DOHH2 (cell line): ENCODE measurements at regions not wholly inside any gene's neighbourhood (a gene's known extent, or its start where the extent isn't known, plus 50 kb on each side); places are given as distances from the start of the nearest gene placed in this dataset.

Source experiments
- H3F3A ChIP-seq: fragments of 200-600 bp; sonication (generic), shearing (Covaris generic); 2 replicates; pipeline ENCODE4 v1.6.0; 2016; ENCODE audit warnings: antibody characterized with exemption, mild to moderate bottlenecking; ENCODE audit not compliant: control insufficient read depth, insufficient read depth
- H3K27ac ChIP-seq: fragments of 200-600 bp; sonication (generic); 2 replicates; pipeline ENCODE4 v1.5.1; 2014; ENCODE audit warnings: low read depth, mild to moderate bottlenecking, low read length, moderate library complexity
- H3K27me3 ChIP-seq: fragments of 200-600 bp; sonication (generic); 2 replicates; pipeline ENCODE4 v1.6.1; 2014; ENCODE audit warnings: mild to moderate bottlenecking, low read length, mixed read lengths; ENCODE audit not compliant: control insufficient read depth
- H3K36me3 ChIP-seq: fragments of 200-600 bp; sonication (generic); 2 replicates; pipeline ENCODE4 v1.6.1; 2014; ENCODE audit warnings: mild to moderate bottlenecking, low read length, moderate library complexity, mixed read lengths; ENCODE audit not compliant: control insufficient read depth
- H3K4me1 ChIP-seq: fragments of 200-600 bp; sonication (generic); 2 replicates; pipeline ENCODE4 v1.6.1; 2014; ENCODE audit warnings: mild to moderate bottlenecking, low read length, mixed read lengths; ENCODE audit not compliant: control insufficient read depth
- H3K4me2 ChIP-seq: fragments of 200-600 bp; sonication (generic); 2 replicates; pipeline ENCODE4 v1.6.0; 2014; ENCODE audit warnings: mild to moderate bottlenecking, low read length, moderate library complexity
- H3K4me3 ChIP-seq: fragments of 200-600 bp; sonication (generic); 2 replicates; pipeline ENCODE4 v1.5.1; 2014; ENCODE audit warnings: mild to moderate bottlenecking, low read length, mixed read lengths
- H3K79me2 ChIP-seq: fragments of 200-600 bp; sonication (generic); 2 replicates; pipeline ENCODE4 v1.6.1; 2014; ENCODE audit warnings: mild to moderate bottlenecking, low read length, mixed read lengths; ENCODE audit not compliant: control insufficient read depth
- H3K9me2 ChIP-seq: fragments of 200-600 bp; sonication (generic); replicated peaks from 2 replicates; pipeline ENCODE4 v1.6.1; 2014; ENCODE audit warnings: mild to moderate bottlenecking, low read length, mixed read lengths; ENCODE audit not compliant: control insufficient read depth
- H3K9me3 ChIP-seq: fragments of 200-600 bp; sonication (generic); 2 replicates; pipeline ENCODE4 v1.6.1; 2014; ENCODE audit warnings: antibody characterized with exemption, low read length, mixed read lengths; ENCODE audit not compliant: control insufficient read depth, insufficient read depth
- H4K20me1 ChIP-seq: fragments of 200-600 bp; sonication (generic); 2 replicates; pipeline ENCODE4 v1.6.0; 2014; ENCODE audit warnings: low read depth, mild to moderate bottlenecking, antibody characterized with exemption, low read length, moderate library complexity; ENCODE audit not compliant: control insufficient read depth, insufficient read depth
- EZH2phosphoT487 ChIP-seq: fragments of 200-600 bp; sonication (generic); IDR thresholded peaks from 2 replicates; pipeline ENCODE4 v1.6.1; 2017; ENCODE audit warnings: borderline replicate concordance, mild to moderate bottlenecking, antibody characterized with exemption, low read length, moderate library complexity, mixed read lengths
- TF ChIP-seq, protein P1 (sequence below): fragments of 200-600 bp; sonication (generic); IDR thresholded peaks from one replicate; pipeline ENCODE4 v1.5.1; 2014; ENCODE audit warnings: antibody characterized with exemption, mild to moderate bottlenecking, low read depth, low read length; ENCODE audit not compliant: poor library complexity, severe bottlenecking

DNA sequence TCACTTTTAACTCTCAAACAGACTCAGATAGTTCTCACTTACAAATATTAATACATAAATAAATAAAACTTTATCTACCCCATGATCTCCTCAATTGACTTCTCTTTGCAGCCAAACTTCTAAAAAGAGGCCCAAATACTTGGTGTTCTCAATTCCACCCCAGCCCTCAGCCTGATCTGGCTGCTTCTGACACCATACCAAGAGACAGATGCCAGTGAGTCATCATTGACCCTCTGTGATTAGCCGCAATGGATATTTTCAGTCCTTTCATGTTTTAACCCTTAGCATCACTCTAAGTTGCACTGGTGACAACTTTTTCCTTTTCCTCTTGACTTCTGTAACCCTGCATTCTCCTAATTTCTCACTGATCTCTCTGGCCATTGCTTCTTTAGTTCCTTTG lies 184.1 kb upstream of the ARHGAP20 start:
- Histone ChIP-seq H4K20me1 (no peaks in the 10 kb centered on the region), H3K4me3 (no peak overlapping the region), H3K27ac (no peak overlapping the region), H3K4me2 (no peak overlapping the region), H3F3A (no peaks in the 10 kb centered on the region), H3K4me1 (no peaks in the 10 kb centered on the region), H3K36me3 (no peaks in the 10 kb centered on the region), H3K9me3 (no peaks in the 10 kb centered on the region), H3K9me2 (no peaks in the 10 kb centered on the region), H3K27me3 (no peaks in the 10 kb centered on the region), H3K79me2 (no peaks in the 10 kb centered on the region)
- TF ChIP-seq, protein P1, sequence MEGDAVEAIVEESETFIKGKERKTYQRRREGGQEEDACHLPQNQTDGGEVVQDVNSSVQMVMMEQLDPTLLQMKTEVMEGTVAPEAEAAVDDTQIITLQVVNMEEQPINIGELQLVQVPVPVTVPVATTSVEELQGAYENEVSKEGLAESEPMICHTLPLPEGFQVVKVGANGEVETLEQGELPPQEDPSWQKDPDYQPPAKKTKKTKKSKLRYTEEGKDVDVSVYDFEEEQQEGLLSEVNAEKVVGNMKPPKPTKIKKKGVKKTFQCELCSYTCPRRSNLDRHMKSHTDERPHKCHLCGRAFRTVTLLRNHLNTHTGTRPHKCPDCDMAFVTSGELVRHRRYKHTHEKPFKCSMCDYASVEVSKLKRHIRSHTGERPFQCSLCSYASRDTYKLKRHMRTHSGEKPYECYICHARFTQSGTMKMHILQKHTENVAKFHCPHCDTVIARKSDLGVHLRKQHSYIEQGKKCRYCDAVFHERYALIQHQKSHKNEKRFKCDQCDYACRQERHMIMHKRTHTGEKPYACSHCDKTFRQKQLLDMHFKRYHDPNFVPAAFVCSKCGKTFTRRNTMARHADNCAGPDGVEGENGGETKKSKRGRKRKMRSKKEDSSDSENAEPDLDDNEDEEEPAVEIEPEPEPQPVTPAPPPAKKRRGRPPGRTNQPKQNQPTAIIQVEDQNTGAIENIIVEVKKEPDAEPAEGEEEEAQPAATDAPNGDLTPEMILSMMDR, result no peak
- no peak for TF ChIP-seq EZH2phosphoT487

GRCh38 chr11:110894224-110894623 lies 182.0 kb upstream of the ARHGAP20 start:
- Histone ChIP-seq H3K4me1 (no peaks in the 10 kb centered on the region), H3K9me2 (no peaks in the 10 kb centered on the region), H3K4me2 (no peak overlapping the region), H3K36me3 (no peaks in the 10 kb centered on the region), H3F3A (no peaks in the 10 kb centered on the region), H4K20me1 (no peaks in the 10 kb centered on the region), H3K4me3 (no peak overlapping the region), H3K27ac (no peak overlapping the region), H3K27me3 (no peaks in the 10 kb centered on the region), H3K79me2 (no peaks in the 10 kb centered on the region), H3K9me3 (no peaks in the 10 kb centered on the region)
- no peak for TF ChIP-seq EZH2phosphoT487
- TF ChIP-seq, protein P1, result no peak

DNA sequence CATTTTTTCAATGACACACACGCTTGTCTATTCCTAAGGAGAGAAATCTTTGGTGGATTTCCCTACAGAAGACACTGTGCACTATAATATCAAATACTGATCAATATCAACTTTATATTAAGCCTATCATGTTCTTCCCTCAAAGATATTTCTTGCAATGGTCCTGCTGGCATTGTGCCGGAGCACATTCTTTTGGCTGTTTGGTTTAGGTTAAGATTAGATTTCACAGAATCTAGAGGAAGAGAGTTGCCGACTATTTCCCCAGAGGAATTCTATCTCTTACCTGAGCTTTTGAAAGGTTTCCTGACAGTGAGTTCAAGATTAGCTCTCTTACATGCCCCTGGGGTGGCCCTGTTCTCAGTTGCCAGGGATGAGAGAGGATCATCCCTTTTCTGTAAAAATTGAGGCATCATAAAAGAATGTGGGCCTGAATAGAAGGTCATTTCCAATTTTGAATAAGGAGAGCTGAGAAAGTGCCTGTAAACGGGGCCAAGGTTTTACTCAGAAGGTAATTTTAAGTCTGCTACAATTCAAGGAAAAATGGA lies 180.6 kb upstream of the ARHGAP20 start:
- Histone ChIP-seq H3K4me3 (no peak overlapping the region), H3K9me3 (no peaks in the 10 kb centered on the region), H3K79me2 (no peaks in the 10 kb centered on the region), H4K20me1 (no peaks in the 10 kb centered on the region), H3K36me3 (no peaks in the 10 kb centered on the region), H3K27ac (no peak overlapping the region), H3K9me2 (no peaks in the 10 kb centered on the region), H3F3A (no peaks in the 10 kb centered on the region), H3K4me1 (no peaks in the 10 kb centered on the region), H3K27me3 (no peaks in the 10 kb centered on the region), H3K4me2 (no peak overlapping the region)
- TF ChIP-seq, protein P1, result no peak
- no peak for TF ChIP-seq EZH2phosphoT487

DNA sequence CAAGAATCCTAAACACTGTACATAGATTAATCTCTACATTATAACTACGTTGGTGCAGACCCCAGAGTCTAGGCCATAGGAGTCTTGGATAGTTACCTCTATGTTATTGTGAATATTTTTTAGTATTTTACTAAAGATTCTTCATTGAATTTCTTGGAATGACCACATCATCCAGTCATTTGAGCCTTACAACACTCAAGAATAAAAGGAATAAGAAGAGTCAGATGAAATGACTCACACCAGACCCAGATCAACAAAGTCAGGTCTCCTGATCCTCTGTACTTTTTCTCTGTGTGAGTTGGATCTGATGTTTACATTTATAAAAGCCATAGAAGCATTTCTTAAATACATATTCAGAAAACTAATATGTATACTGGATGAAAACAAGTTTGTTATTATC lies 179.2 kb upstream of the ARHGAP20 start:
- Histone ChIP-seq H3F3A (no peaks in the 10 kb centered on the region), H3K9me3 (no peaks in the 10 kb centered on the region), H3K9me2 (no peaks in the 10 kb centered on the region), H3K36me3 (no peaks in the 10 kb centered on the region), H3K27ac (no peak overlapping the region), H4K20me1 (no peaks in the 10 kb centered on the region), H3K27me3 (no peaks in the 10 kb centered on the region), H3K79me2 (no peaks in the 10 kb centered on the region), H3K4me2 (no peak overlapping the region), H3K4me3 (no peak overlapping the region), H3K4me1 (no peaks in the 10 kb centered on the region)
- TF ChIP-seq, protein P1, result no peak
- TF ChIP-seq EZH2phosphoT487, result no peak
